IPS-15b (cell line): ENCODE measurements at regions not wholly inside any gene's neighbourhood (a gene's known extent, or its start where the extent isn't known, plus 50 kb on each side); places are given as distances from the start of the nearest gene placed in this dataset.

Source experiments
- H3K27me3 ChIP-seq: one replicate; pipeline ENCODE4 v1.6.1; 2013; ENCODE audit warnings: low read length; ENCODE audit not compliant: control insufficient read depth, insufficient read depth
- H3K36me3 ChIP-seq: one replicate; pipeline ENCODE4 v1.6.1; 2013; ENCODE audit warnings: low read length; ENCODE audit not compliant: control insufficient read depth, insufficient read depth
- H3K4me1 ChIP-seq: one replicate; pipeline ENCODE4 v1.6.1; 2013; ENCODE audit warnings: mild to moderate bottlenecking, low read length; ENCODE audit not compliant: control insufficient read depth, insufficient read depth
- H3K4me3 ChIP-seq: one replicate; pipeline ENCODE4 v1.5.1; 2013; ENCODE audit warnings: low read depth, low read length
- H3K9ac ChIP-seq: one replicate; pipeline ENCODE4 v1.6.1; 2013; ENCODE audit warnings: low read depth, mild to moderate bottlenecking, low read length
- H3K9me3 ChIP-seq: one replicate; pipeline ENCODE4 v1.6.1; 2013; ENCODE audit warnings: mild to moderate bottlenecking, low read length; ENCODE audit not compliant: control insufficient read depth, insufficient read depth

DNA sequence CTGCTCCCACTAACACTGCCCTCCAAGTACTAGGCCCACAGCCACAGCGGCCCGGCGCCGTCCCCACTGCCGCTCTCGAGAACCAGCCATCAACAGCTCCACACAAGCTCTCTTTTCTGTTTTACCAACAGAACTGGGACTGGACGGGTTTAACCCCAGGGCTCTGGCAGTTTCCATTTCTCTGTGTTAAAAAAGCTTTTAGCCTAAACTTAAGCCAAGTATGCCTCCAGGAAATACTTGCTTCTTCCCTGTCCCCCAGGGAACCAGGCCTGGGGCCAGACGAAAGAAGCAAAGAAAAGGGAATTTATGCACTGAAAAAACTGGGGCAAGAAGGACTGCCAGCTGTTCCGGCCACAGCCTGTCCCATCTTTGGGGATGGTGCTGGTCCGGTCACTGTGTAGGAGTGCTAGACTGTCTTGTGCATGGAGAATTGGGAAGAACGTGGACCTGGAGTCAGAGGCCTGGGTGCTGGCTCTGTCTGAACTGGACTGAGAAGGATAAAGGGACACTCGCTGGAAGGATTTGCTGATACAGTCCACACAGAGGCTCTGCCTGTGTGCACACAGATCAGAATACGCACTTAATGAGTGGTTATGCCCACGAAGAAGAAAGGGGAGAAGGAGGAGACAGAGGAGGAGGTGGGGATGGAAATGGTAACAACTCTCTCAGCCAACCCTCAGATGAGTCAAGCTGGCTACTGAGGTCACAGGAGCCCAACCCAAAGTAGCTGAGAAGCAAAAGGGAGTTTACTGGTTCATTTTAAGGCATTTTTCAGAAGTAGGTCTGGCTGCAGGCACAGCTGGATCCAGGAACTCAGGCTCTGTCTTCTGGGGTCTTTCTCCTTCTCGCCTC is 254.4 kb upstream of the PMEPA1 start:
- no peaks in the 10 kb centered on the region for H3K27me3 ChIP-seq
- no peaks in the 10 kb centered on the region for H3K4me1 ChIP-seq
- H3K36me3 ChIP-seq, result no peaks in the 10 kb centered on the region
- no peak overlapping the region for H3K9ac ChIP-seq
- H3K4me3 ChIP-seq, result no peak overlapping the region
- H3K9me3 ChIP-seq, result no peaks in the 10 kb centered on the region

DNA sequence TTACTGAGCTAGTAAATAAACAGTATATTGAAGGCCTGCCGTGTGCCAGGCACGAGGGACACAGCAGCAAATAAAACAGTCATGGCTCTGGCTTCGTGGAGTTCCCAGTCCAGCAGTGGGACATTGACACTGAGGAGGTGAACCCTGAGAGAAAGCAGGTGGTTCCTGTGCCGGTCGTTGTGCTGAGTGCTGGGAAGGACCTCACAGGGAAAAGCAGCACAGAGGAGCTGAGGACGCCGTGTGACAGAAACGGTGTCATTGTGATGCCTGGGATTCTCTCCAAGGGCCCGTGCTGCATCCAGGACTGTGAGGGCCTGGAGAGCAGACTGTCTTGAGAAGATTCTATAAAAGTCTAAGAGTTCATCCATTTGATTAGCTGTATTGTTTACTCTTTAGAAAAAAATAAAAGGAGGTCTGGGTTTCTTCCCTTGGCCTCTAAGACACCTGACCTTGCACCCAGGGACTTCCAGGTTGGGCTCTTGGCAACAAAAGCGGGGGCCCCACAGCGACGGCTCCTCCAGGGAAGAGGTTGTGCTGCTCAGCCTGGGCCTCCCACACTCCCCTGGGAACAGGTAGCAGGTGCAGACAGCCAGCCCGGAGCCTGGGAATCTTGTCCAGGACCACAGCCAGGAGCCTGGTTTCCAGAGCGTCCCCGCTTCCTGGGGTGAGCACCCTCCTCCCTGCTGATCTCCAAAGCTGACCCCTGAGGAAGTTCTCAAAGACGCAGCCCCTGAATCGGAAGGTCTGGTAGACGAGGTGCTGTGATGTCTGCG is 251.2 kb upstream of the PMEPA1 start:
- Histone ChIP-seq H3K36me3 (no peaks in the 10 kb centered on the region), H3K9ac (no peak overlapping the region), H3K9me3 (no peaks in the 10 kb centered on the region), H3K4me1 (no peaks in the 10 kb centered on the region), H3K27me3 (no peaks in the 10 kb centered on the region), H3K4me3 (no peak overlapping the region)

DNA sequence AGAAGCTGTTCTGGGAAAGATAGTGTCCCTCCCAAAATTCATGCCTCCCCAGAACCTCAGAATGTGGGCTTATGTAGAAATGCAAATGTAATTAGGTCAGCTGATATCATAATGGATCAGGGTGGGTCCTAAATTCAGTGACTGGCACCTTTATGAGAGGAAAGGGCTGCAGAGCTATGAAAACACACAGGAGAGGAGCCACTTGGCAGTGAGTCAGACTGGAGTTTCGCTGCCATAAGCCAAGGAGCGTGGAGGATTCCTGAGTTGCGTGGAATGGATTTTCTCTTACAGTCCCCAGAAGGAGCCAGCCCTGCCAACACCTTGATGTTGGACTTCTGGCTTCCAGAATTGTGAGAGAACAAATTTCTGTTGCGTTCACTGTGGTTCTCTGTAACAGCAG is 249.8 kb upstream of the PMEPA1 start:
- no peaks in the 10 kb centered on the region for H3K4me1 ChIP-seq
- H3K27me3 ChIP-seq, result no peaks in the 10 kb centered on the region

DNA sequence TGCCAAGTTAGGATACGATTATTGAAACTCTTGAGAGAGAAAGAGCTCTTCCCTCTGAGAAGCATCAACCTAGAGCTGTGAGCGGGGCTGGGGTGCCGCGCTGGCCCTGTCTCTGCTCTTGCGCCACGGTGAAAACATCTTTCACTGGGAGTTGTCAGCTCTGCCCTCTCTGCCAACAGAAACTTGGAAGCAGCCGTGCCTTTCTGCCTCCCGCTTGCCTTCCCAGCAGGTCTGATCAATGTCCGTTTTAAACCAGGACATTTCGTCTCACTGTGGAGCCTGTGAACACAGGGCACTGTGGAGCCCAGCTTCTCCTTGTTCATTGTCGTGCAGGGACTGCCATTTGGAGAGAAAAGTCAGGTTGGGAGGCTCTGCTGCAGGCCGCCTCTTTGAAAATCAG is 249.2 kb upstream of the PMEPA1 start:
- Histone ChIP-seq H3K9ac (no peak overlapping the region), H3K4me3 (no peak overlapping the region), H3K4me1 (no peaks in the 10 kb centered on the region), H3K9me3 (no peaks in the 10 kb centered on the region), H3K36me3 (no peaks in the 10 kb centered on the region), H3K27me3 (no peaks in the 10 kb centered on the region)

More for the DNA sequence above, 249.8 kb upstream of the PMEPA1 start:
- H3K9ac ChIP-seq, result no peak overlapping the region
- H3K36me3 ChIP-seq, result no peaks in the 10 kb centered on the region
- no peak overlapping the region for H3K4me3 ChIP-seq
- H3K9me3 ChIP-seq, result no peaks in the 10 kb centered on the region

DNA sequence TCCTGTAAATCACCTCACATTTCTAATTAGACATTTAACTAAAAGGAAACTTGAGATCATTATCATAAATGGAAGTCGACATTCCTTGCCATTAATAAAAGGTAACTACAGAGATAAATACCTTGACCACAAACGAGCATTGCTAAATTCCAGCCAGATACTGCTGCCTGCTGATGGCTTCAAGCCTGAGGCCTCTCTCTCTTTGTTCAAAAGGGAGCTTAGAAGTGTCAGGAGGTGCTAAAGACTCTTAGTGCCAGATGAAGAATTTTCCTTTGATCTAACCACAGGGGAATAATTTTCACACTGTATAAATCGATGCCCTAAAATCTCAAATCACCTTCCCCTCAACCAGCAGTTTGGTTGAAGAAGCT is 248.2 kb upstream of the PMEPA1 start:
- Histone ChIP-seq H3K4me3 (no peak overlapping the region), H3K4me1 (no peaks in the 10 kb centered on the region), H3K36me3 (no peaks in the 10 kb centered on the region), H3K27me3 (no peaks in the 10 kb centered on the region), H3K9ac (no peak overlapping the region), H3K9me3 (no peaks in the 10 kb centered on the region)

DNA sequence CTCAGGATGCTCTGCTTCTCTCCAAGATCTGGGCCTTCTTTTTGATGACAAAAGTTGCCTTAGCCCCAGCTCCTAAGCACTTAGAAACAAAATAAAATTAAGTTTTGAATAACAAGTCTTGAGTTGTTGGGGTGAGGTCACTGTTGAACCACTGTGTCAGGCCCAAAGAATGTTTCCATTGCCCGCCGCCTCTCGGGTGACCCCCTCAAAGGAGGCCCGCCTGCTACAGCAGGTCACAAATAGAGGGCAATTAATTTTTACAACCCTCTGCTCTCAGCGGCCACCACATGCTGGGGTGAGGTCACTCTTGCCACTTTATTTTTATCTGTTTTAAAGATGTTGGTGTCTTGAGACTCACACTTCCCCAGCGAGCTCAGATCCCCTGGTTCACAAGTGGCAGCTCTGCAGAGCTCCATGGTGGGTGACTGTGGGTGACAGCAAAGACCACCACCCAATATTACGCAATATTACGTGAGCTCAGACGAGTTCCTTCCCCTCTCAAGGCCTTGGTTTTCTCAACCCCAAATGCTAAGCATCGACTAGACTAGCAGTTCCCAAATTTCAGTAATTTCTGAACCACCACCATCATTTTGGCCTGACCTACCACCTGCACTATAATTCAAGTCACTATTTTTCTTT is 247.7 kb upstream of the PMEPA1 start:
- Histone ChIP-seq H3K4me3 (no peak overlapping the region), H3K36me3 (no peaks in the 10 kb centered on the region), H3K27me3 (no peaks in the 10 kb centered on the region), H3K9ac (no peak overlapping the region), H3K4me1 (no peaks in the 10 kb centered on the region), H3K9me3 (no peaks in the 10 kb centered on the region)

DNA sequence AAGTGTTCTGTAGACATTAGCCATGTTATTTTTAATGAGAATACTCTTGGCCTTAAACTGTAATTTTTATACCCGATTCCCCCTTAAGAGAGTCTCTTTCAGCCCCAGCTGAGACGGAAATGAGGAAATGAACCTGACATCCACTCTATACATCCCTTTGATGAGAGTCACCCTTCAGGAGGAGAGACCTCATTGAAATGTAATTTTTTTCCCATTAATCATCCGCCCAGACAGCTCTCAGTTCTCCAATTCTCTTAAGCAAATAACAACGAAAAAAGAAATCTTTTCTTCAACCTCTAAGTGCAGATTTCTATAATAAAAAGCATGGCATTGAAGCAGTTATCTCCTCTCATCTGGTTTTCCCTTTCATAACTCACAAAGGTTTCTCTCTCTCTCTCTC is 243.8 kb upstream of the PMEPA1 start:
- H3K9ac ChIP-seq, result no peak overlapping the region
- H3K27me3 ChIP-seq, result no peaks in the 10 kb centered on the region
- no peak overlapping the region for H3K4me3 ChIP-seq
- no peaks in the 10 kb centered on the region for H3K36me3 ChIP-seq
- no peaks in the 10 kb centered on the region for H3K9me3 ChIP-seq
- no peaks in the 10 kb centered on the region for H3K4me1 ChIP-seq

DNA sequence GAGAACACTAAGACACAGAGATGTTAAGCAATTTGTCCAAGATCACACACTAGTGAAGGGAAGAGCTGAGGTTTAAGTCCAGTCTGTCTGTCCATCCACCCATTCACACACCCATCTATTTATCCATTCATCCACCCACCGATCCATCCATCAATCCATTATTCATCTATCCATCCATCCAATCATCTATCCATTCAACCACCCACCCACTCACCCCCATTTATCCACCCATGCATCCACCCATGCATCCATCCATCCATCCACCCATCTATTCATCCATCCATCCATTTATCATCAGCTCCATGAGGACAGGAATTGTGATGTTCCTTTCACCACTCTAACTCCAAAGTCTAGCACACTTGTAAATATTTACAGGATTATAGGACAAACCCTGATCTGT is 242.3 kb upstream of the PMEPA1 start:
- no peaks in the 10 kb centered on the region for H3K4me1 ChIP-seq
- H3K27me3 ChIP-seq, result no peaks in the 10 kb centered on the region
- H3K9me3 ChIP-seq, result no peaks in the 10 kb centered on the region
- no peaks in the 10 kb centered on the region for H3K36me3 ChIP-seq
- H3K9ac ChIP-seq, result no peak overlapping the region
- no peak overlapping the region for H3K4me3 ChIP-seq

DNA sequence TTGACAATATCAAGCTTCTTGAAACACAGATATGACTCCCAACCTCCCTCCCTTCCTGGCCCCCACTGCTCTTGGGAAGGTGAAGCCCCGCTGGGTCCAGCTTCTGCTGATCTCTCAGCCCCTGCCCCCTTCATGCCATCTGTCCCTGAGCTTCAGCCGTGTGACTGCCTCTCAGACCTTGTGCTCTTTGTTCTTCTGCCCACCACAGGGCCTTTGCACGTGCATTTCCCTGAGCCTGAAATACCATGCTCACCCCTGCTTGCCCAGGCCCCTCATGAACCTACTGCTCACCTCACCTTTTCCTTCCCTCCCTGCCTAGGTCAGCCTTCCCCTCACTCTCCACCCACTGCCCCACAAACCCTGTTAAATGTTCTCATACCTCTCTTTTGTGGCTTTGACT is 241.7 kb upstream of the PMEPA1 start:
- no peaks in the 10 kb centered on the region for H3K9me3 ChIP-seq
- H3K27me3 ChIP-seq, result no peaks in the 10 kb centered on the region
- H3K4me1 ChIP-seq, result no peaks in the 10 kb centered on the region
- no peaks in the 10 kb centered on the region for H3K36me3 ChIP-seq
- H3K4me3 ChIP-seq, result no peak overlapping the region
- no peak overlapping the region for H3K9ac ChIP-seq

DNA sequence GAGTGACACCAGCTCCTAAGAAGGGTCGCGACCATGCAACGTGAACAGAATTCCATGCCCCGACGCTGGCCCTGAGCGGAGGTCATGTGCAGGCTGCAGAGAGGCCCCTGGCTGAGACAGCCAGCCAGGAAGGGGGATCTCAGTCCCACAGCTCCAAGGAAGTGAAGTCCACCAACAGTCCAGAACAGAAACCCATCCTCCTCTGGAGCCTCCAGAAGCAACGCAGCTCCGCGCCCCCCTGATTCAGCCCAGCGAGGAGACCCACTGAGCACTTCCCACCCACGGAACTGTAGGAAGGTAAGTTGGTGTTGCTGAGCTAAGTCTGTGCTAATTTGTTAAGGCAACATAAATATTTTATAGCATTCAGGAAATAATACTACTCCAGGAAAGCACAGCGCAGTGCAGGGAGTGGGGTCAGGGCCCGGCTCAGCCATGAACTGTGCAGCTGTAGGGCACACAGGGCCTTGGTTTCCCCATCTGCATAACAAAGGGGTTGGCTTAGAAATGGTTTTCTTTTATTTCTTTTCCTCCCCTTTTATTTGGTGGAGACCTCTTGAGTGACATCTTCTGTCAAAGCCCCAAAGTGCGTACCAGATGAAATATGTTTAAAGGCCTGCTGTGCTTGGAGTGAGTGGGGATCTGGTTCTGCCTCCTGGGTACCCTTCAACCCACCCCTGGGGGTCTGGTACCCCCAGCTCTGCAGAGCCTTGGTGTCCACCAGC is 241.1 kb upstream of the PMEPA1 start:
- no peak overlapping the region for H3K9ac ChIP-seq
- no peaks in the 10 kb centered on the region for H3K27me3 ChIP-seq
- no peaks in the 10 kb centered on the region for H3K4me1 ChIP-seq
- no peak overlapping the region for H3K4me3 ChIP-seq
- H3K9me3 ChIP-seq, result no peaks in the 10 kb centered on the region
- no peaks in the 10 kb centered on the region for H3K36me3 ChIP-seq

DNA sequence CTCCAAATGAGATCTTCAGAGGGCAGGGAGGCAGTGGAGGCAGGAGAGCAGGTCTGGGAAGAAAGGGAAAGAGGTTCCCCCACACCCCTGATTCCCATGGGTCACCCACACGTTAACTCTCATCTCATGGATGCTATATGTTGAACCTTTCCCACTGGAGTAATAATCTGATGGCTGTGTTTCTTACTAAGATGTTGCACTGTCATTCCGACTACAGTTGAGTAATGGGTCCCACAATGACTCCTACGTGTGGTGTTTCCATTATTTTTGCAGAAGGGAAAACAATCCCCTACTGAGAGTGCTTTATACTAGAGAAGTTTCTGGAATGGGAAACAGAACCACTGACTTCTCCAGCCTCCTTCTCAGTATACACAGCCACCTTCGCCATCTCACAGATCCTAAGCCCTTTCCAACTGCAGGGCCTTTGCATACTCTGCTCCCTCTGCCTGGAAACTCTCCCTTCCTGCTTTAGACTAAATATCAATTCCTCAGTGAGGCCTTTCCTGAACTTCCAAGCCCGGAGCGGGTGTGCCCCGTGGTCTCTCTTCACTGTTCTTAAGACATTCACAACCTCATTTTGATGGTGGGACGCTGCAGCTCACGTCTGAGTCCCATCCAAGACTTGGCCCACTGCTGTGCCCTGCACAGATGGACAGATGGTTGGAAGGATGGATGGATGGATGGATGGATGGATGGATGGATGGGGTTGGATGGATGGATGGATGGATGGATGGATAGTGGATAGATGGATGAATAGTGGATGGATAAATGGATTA is 238.6 kb upstream of the PMEPA1 start:
- H3K4me3 ChIP-seq, result no peak overlapping the region
- H3K27me3 ChIP-seq, result no peaks in the 10 kb centered on the region
- no peak overlapping the region for H3K9ac ChIP-seq
- no peaks in the 10 kb centered on the region for H3K4me1 ChIP-seq
- no peaks in the 10 kb centered on the region for H3K36me3 ChIP-seq
- H3K9me3 ChIP-seq, result no peaks in the 10 kb centered on the region
